GM19463 (cell line): ENCODE measurements at regions not wholly inside any gene's neighbourhood (a gene's known extent, or its start where the extent isn't known, plus 50 kb on each side); places are given as distances from the start of the nearest gene placed in this dataset.

ENCODE experiments used
- ATAC-seq: cut with Tn5 transposase; IDR thresholded peaks from one replicate; pipeline ENCODE4 v1.9.1; 2021; ENCODE audit warnings: mild to moderate bottlenecking, moderate library complexity; ENCODE audit not compliant: unreplicated experiment

DNA sequence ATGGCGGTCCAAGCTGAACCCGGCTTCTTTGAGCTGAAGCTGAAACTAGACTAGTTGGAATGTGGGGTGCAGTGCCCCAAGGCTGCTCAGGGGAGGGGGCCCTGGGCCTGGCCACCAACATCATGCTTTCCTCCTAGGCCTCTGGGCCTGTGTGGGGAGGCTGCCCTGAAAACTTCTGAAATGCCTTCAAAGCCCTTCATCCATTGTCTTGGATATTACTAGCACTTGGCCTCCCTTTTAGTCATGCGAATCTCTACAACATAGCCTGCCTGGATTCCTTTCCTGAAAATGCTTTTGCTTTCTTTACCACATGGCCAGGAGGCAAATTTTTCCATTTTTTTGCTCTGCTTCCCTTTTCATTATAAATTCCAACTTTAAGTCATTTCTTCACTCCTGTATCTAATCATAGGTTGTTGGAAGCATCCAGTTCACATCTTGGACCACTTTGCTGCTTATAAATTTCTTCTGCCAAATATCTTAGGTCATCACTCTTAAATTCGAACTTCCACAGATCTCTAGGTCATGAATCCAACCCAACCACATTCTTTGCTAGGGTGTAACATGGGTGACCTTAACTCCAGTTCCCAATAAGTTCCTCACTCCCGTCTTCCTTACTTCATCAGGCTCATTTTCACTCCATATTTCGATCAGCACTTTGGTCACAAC lies 103.4 kb downstream of the DDIT4L start:
- ATAC-seq, result no peak

DNA sequence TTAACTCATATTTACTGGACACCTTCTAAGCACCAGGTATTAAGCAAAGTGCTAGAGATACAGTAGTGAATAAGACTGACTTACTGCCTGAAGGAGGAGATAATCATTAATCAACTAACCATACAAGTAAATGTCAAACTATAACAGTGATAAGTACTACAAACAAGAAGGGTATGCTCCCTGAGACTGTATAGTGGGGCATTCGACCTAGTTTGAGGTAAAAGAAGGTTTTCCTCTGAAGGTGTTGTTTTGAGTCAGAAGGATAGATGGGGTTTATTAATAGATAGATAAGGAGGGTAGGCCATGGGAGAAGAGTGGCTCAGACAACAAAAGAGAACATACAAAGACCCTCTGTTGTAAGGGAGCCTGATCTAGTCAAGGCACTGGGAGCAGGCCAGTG lies 105.4 kb downstream of the DDIT4L start:
- ATAC-seq, result no peak

DNA sequence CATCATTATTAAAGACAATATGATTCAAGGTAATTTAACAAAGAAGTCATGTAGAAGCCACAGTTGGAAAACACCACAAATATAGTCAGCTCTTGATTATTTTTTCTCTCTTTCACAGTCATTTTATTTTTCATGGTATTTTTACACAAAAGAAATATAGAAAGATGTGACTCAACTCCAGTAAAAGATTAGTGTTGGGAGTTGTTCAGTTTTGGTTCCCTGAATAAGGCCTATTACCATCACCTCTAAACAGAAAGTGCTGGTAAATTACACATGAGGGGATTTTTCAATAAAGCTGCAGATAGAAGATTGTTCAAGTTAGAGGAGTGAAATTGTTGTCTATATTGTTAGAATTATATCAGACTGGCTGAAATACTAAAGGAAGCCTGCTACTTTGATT lies 107.0 kb downstream of the DDIT4L start:
- ATAC-seq, result peak; percentile 51

DNA sequence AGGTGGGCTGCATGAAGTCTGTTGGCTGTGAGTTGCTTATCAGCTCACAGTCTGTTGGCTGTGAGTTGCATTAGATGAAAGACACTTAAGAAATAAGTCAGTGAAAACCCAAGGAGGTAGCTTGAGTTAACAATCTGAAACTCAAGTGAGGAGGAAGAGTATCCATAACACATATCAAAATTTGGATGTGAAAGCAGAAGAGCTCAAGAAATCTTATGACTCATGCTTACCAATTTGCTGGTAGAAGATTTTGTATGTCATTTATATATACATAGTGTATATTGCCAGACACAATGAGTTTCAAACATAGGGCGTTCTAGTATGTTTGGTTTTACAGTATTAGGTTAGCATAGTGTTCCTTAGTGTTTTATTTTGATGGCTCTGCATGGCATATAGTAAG lies 107.4 kb downstream of the DDIT4L start:
- peak; percentile 38 for ATAC-seq

DNA sequence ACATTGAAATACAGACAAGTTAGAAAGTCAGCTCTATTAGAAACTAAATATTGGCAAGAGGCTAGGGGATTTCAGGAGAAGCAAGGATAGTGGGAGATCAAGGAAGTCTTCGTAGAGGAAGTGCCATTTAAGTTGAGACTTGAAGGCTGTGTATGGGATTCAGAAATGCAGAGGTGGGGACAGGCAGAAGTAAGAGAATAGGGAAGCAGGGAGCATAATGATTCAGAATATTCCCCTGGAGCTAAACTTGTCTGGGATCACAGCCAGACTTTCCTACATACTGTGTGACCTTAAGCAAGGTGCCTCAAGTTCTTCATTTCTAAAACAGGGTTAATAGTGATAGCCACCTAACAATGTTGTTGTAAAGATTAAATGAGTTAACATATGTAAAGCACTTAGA lies 108.8 kb downstream of the DDIT4L start:
- ATAC-seq, result no peak

DNA sequence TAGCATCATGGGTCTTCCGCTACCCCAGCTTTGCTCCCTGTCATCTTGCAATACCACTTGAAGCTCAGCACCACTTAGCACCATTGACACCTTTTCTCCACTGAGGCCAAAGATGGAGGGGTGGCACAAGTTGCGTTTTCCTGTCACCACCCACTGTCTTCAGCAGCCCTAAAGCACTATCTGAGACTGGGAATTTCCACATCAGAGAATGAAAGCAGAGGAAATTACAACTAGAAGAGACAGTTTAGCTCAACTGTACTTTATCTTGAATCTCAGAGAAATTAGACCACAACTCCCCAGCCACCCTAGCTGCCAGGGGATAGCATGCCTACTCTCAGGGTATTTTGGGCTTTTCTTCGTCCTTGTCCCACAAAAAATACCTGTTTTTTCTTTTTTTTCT lies 111.0 kb downstream of the DDIT4L start:
- no peak for ATAC-seq

DNA sequence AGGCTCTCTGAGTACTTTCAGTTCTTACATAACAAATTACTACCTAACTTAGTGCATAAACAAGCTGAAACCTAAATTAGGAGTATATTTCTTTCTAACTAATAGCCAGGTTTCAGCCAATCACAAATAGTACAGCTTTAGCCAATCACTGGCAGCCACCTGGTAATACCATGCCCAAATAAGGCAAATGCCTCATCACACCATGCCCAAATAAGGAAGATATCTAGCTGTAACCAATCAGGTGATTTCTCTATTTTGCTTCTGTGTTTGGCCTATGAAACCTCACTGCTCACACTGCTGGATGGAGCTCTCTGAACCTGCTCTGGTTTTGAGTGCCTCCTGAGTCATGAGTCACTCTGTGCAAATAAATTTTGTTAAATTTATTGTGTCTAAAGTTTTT lies 113.5 kb downstream of the DDIT4L start:
- no peak for ATAC-seq

DNA sequence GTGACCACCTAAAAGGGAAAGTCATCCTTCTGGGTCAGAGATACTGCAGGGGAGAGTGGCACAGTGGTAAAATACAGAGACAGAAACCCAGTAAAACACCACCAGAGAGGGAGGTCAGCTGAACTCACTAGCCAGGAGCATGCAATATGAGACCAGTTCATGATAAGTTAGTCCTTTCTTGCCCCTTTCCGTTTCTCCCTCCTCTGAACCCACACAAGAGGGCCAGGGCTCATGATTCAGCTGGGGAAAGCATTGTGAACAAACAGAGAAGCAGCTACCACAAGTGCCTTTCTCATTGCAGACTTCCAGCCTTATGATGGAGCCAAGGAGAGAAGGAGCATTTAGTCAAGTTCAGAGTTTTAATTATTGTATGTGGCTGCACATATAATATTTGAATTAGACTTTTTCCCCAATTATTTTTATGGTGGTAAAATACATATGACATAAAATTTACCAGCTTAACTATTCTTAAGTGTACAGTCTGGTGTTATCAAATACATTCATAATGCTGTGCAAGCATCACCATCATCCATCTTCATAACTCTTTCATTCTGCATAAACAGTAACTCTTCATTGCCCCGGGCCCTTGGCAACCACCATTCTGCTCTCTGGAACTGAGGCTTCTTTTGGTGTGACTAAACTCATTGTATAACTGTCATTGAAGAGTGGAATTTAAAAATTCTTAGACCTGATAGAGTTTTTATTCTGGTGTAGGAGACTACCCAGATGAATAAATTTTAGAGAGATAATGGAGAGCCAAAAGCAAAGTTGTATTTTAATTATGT lies 114.6 kb downstream of the DDIT4L start:
- ATAC-seq, result no peak

DNA sequence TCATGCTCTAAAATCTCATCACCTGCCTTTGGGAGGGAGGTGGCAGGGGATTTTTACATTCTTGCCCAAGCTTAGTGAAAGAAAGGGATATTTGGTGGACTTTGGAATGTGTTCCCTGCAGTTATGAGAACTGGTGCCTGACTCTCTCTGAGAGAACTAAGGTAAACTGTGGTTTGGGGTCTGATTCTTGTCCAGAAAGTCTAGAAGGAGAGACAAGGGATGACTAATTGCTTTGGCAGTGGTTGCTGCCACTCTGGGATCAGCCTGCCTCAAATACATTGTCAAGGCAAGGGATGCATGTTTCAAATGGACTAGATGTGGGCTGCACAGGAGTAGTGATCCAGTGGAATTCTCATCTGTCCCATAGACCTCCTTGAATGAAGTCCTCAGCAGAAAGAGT lies 115.2 kb downstream of the DDIT4L start:
- no peak for ATAC-seq

DNA sequence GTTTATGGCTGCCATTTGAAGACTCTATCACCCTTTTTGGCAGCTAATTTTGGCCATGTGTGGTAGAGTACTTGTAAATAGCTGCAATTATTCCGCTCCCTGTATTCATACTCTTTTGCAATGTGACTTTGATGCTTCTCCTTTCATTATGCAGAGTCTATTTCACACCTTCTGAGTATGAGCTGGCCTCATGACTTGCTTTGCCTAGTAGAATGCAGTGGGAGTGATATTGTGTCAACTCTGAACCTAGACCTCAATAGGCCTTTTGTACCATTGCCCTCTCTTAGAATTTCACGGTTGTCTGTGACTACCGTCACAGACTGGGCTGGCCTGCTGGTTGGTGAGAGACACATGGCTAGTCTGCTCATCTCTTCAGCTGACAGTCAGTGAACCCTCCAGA lies 118.8 kb downstream of the DDIT4L start:
- no peak for ATAC-seq

DNA sequence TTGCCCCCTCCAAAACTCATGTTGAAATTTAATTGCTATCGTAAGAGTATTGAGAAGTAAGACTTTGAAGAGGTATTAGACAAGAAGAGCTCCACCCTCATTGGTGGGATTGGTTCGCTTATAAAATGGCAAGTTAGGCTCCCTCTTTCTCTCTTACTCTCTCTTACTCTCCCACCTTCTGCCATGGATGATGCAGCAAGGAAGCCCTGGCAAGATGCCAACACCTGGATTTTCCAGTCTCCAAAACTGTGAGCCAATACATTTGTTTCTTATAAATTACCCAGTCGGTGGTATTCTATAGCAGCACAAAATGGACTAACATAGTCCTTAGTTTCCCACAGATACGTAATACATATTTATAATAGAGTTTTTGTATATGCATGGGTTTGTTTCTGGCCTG lies 119.4 kb downstream of the DDIT4L start:
- no peak for ATAC-seq

DNA sequence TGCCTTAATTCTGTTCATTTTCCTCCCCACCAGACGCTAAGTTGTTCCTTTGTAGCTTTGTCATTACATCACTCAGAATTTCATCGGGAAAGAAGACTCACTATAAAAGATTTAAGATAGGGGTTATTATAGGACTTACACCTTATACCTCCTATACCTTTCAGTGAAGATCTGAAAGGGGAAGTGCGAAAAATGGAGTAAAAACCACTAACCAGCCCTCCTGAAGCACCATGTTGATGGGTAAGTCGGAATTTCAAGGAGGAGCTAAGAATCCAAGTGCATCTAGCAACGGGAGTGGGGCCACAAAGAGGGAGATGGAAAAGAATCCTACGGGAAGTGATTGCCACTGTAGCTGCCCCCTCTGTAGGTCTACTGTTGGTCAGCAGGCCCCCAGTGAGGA lies 119.1 kb upstream of the H2AZ1 start:
- ATAC-seq, result no peak

DNA sequence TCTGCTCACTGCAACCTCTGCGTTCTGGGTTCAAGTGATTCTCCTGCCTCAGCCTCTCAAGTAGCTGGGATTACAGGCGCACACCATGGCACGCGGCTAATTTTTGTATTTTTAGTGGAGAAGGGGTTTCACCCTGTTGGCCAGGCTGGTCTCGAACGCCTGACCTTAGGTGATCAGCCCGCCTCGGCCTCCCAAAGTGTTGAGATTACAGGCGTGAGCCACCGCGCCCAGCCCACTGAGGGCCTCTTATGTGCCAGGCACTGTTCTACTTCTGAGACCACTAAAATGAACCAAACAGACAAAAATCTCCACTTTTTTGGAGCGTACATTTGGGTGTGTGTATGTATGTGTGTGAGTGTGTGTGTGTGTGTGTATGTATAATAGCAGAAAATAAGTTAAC lies 117.2 kb upstream of the H2AZ1 start:
- ATAC-seq, result no peak

DNA sequence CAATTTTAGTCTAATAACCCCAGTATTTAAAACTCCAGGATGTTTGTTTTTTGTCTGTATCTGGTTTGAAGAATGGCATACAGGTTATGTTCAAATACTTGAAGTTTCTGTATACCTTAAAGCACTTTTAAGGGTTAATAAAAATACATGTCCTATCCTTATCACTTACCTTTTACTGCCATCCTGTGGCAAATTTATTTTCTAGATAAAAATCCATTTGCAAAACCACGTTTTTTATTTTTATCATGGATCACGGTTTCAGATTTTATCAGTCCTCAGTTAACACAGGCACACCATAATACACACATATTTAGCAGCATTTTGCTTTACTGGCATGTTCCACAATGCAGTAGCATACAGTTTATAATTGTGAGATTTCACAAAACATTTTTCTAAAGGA lies 113.3 kb upstream of the H2AZ1 start:
- ATAC-seq, result no peak

DNA sequence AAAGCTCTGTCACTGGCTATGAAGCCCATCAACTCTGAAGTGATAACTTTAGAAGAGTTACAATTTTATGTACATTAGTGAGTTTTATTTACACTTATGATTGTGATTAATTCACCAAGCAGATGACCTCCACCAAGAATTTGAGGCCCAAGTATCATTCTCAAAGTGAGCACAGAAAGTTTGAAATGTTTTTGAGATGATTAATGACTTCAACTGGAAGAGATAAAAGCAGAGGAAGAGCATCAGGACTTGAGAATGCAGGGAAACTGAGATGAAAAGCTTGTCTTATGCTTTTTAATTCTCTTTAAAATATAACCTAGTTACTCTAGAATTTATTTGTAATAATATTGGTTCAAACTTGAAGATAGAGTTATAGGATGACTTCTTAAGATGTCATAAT lies 112.8 kb upstream of the H2AZ1 start:
- ATAC-seq, result no peak

DNA sequence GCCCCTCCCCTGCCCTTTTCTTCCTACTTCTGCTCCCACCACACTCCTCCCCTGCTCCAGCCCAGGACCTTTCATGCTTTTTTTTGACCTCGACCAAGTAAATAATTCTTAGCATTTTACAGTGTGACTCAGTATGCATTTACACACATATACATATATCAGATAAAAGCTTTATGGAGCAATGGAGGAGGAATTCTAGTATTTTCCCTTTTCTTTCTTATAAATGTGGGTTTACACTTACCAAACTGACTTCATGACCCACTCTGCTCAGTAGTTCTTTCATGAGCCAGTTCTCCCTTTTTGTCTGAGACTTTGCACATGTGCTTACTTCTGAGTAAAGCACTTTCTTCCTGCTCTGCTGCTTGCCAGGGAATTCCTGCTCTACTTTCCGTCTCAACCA lies 111.8 kb upstream of the H2AZ1 start:
- no peak for ATAC-seq

DNA sequence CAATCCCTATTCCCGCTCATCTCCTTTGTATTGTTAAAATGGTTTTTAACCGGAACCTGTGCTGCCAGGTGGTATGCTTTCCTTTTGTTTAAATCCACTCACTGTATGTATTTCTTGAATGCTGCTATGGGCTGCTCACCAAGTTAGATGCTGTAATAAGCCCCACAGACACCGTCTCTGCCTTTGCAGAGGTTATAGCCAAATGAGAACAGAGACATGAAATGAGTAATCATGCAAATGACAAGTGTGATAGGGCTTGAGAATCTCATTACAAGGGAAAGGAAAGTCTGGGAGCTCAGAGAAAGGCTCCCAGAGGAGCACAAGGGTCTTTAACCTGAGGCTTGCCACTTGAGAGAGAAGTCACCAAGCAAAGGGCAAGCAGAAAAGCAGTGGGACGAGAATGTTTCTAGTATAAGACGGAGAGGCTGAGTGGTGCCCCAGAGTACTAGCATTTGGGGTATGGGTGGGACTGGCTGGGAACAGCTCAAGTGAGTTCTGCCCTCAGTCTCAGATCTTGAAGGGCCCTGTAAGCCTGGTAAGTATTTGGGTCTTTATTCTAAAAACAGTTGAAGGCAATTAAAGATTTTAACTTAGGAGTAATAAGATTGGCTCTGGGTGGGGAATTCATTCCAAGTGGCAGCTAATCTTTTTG lies 110.8 kb upstream of the H2AZ1 start:
- ATAC-seq, result peak; percentile 67

DNA sequence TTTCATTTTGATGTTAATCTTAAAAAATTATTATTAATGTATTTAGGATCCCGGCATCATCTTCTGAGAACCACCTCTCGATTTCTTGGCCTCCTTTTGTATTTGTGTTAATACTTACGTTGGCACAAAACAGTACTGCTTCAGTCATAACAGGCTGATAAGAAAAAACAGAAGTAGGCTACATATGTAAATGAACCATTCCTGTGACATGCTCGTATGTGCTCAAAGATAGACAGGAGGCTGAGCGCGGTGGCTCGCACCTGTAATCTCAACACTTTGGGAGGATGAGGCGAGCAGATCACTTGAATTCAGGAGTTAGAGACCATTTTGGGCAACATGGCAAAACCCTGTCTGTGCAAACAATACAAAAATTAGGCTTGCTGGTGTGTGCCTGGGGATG lies 109.4 kb upstream of the H2AZ1 start:
- ATAC-seq, result no peak

DNA sequence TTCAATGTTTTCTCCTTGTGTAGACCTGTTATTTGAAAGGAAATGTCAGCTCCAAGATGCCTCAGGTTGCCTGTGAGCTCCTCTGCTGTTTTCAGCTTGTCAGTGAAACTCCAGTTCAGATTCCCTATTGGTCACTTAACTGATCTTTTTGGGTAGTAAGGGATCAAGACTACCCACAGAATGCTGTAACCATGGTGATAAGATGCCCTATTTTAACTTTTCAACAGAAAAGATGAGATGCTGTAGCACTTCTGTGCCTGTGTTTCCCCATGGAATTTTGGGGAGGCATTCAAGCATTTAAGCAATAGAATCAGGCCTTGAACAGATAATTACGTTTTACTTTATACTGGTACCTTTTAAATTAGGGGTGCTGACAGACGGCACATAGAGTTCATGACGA lies 106.6 kb upstream of the H2AZ1 start:
- no peak for ATAC-seq

DNA sequence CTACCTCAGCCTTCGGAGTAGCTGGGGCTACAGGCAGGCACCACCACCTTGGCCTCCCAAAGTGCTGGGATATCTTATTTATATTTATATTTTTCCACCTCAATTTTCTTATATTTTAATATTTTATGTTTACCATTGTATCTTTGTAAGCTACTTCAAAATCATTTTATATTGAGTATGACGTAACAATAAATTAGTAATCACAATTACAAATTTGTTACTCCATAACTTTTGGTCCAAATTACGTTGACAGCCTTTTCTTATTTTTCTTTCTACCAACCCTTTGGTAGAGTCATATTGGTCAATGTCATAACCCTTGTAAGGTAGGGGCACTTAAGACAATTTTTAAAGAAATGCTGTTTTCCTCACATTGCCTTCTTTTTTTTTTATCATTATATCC lies 104.0 kb upstream of the H2AZ1 start:
- ATAC-seq, result no peak

DNA sequence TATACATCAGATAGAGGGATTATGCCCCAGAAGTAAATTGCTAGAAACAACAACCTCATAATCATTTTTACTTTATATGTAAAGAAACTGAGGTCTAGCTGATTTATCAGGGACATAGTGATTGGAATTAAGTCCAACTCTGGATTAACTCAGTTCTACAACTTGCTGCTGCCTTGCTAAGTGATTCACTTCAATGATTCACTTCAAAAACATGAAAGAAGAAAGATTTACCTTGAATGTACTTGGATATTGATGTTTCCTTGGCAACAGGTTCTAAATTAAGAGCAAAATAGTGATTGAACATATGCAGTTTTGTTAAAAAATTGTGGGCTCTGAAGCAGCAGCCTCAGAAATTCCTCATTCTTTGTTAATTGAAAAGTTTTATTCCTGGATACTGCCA lies 99.8 kb upstream of the H2AZ1 start:
- ATAC-seq, result no peak

DNA sequence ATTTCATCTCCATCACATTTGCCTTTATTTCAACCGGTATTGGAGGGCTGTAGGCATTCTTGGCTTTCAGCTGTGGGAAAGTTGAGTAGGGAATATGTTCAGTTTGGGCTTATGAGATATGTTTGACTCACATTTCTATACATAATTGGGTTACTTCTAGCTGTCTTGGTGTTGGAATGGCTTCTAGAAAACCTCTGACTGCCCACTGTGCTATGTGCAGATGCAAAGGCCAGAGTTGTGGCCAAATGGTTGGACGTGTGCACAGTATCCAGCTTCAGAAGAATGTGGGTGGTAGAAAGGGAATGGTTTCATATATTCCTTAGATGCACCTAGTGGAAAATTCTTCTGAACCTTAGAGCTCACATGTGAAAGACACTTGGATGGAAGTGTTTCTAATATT lies 92.6 kb upstream of the H2AZ1 start:
- ATAC-seq, result no peak
